COR-L47 (cell line): ENCODE measurements at regions not wholly inside any gene's neighbourhood (a gene's known extent, or its start where the extent isn't known, plus 50 kb on each side); places are given as distances from the start of the nearest gene placed in this dataset.
"Not testable (repeated sequence)": the region's sequence is repeated elsewhere in the genome, so short reads cannot be mapped to it uniquely, and the experiment has no call there.

ENCODE experiments used
- DNase-seq: peaks from one replicate; lab custom pipeline; 2025; lab: John Stamatoyannopoulos, UW

GRCh38 chr5:124550731-124551130 is 195.7 kb downstream of the ZNF608 start:
- DNase-seq = no peak

GRCh38 chr5:124549891-124550436 is 196.5 kb downstream of the ZNF608 start:
- DNase-seq = no peak

- no peak for DNase-seq
Observed at GRCh38 chr5:124546643-124547042, 199.8 kb downstream of the ZNF608 start.

- DNase-seq = no peak
Observed at GRCh38 chr5:124544366-124545055, 201.9 kb downstream of the ZNF608 start.

- no peak for DNase-seq
Observed at GRCh38 chr5:124538931-124539330, 207.5 kb downstream of the ZNF608 start.

- no peak for DNase-seq
Observed at GRCh38 chr5:124538191-124538590, 208.2 kb downstream of the ZNF608 start.

GRCh38 chr5:124537522-124537921 is 208.9 kb downstream of the ZNF608 start:
- DNase-seq = no peak

- no peak for DNase-seq
Observed at GRCh38 chr5:124537107-124537506, 209.3 kb downstream of the ZNF608 start.

GRCh38 chr5:124536333-124536732 is 210.1 kb downstream of the ZNF608 start:
- DNase-seq = no peak

- no peak for DNase-seq
Observed at GRCh38 chr5:124530916-124531315, 215.5 kb downstream of the ZNF608 start.

- no peak for DNase-seq
Observed at GRCh38 chr5:124528838-124529237, 217.6 kb downstream of the ZNF608 start.

GRCh38 chr5:124527220-124527991 is 219.0 kb downstream of the ZNF608 start:
- no peak for DNase-seq

GRCh38 chr5:124526079-124526478 is 220.4 kb downstream of the ZNF608 start:
- DNase-seq = not testable (repeated sequence)

GRCh38 chr5:124524552-124525232 is 221.7 kb downstream of the ZNF608 start:
- DNase-seq = no peak

GRCh38 chr5:124523897-124524296 is 222.5 kb downstream of the ZNF608 start:
- no peak for DNase-seq

- DNase-seq = no peak
Observed at GRCh38 chr5:124522992-124523391, 223.4 kb downstream of the ZNF608 start.

GRCh38 chr5:124521461-124522230 is 224.8 kb downstream of the ZNF608 start:
- DNase-seq = no peak

GRCh38 chr5:124519396-124519795 is 227.0 kb downstream of the ZNF608 start:
- no peak for DNase-seq

GRCh38 chr5:124516567-124516966 is 229.9 kb downstream of the ZNF608 start:
- no peak for DNase-seq

- DNase-seq = no peak
Observed at GRCh38 chr5:124515497-124516245, 230.8 kb downstream of the ZNF608 start.

GRCh38 chr5:124514956-124515355 is 231.5 kb downstream of the ZNF608 start:
- no peak for DNase-seq
